Left cardiac atrium (tissue), 4 donors: ENCODE measurements at regions not wholly inside any gene's neighbourhood (a gene's known extent, or its start where the extent isn't known, plus 50 kb on each side); places are given as distances from the start of the nearest gene placed in this dataset.
"Not testable (repeated sequence)": the region's sequence is repeated elsewhere in the genome, so short reads cannot be mapped to it uniquely, and the experiment has no call there.

Experiments used
- ATAC-seq, 2 donors: fragments of 200-7000 bp; cut with Tn5 transposase; one replicate each; pipeline ENCODE4 v1.9.1; 2020; ENCODE audit warnings: mild to moderate bottlenecking in 2 of 2, moderate library complexity in 2 of 2
- DNase-seq: peaks from one replicate; pipeline ENCODE4 v3.0.0-alpha.2; 2020
- intact Hi-C, 2 donors: fragments of 100-400 bp; cut with DNase I; formaldehyde crosslinking; loops; one replicate each; pipeline versions ENCODE4 v1.14.1 to v1.15.1; 2022 to 2023
- donor health status: DM: no; HTN: yes; CAD: no.
- donor health status: DM: no; HTN: yes; CAD: no; lungs with severe emphysema.
- donor health status: DM: yes; HTN: yes; CAD: no.
- donor health status: Dilated cardiomyopathy.

DNA sequence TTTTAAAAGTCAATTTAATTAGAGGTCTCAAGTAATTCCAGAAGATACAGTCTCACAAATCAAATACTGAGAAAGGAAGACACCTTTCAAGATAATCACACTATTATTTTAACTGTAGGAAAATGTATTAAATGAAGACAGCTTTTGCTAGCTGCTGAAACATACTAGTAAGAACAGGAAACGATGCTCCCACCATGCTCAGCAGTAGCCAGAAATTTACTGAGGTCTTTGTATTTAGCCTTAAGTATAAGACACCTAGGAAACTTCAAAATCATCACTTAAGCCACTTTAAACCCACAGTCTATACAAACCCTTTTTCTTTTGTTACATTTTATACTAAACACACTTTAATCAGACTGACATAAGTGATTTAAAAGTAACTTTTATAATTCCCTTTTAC, 72.7 kb upstream of the NPIPB12 start:
- DNase-seq, result not testable (repeated sequence)

DNA sequence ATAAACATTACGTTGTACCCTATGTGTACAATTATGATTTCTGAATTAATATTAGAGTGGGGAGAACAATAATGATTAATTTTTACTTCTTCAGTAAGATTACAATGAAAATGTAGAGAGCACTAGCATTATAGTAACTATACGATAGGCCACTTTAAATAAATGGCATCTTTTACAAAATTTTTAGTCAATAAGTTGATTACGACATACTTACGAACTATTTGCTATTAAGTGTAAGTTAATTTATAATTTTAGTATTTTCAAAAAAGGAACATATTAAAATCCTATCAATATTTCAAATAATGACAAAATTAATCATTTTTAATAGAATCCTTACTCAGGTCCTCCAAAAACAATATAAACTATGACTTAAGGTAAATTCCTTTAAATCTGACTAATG, 75.6 kb upstream of the NPIPB12 start:
- ATAC-seq, DNase-seq, intact Hi-C loops: not testable (repeated sequence)

More for the DNA sequence above, 72.7 kb upstream of the NPIPB12 start:
- ATAC-seq, intact Hi-C loops: not testable (repeated sequence)

DNA sequence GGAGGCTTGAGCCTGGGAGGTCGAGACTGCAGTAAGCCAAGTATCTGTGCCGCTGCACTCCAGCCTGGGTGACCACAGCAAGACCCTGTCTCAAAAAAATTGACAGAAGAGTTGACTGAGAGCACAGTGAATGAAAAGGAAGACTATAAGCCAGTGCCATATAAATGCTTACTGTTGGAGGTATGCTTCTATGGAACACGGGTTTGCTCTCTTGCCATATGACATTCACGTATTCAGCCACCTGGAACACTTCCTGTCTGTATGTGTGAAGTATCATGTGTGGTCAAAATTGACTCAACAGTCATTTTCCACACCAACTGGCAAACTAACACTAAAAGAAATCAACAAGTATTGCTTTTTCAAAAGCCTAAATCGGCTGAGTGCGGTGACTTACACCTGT, 71.1 kb upstream of the SPN start:
- DNase-seq, intact Hi-C loops, ATAC-seq: not testable (repeated sequence)

DNA sequence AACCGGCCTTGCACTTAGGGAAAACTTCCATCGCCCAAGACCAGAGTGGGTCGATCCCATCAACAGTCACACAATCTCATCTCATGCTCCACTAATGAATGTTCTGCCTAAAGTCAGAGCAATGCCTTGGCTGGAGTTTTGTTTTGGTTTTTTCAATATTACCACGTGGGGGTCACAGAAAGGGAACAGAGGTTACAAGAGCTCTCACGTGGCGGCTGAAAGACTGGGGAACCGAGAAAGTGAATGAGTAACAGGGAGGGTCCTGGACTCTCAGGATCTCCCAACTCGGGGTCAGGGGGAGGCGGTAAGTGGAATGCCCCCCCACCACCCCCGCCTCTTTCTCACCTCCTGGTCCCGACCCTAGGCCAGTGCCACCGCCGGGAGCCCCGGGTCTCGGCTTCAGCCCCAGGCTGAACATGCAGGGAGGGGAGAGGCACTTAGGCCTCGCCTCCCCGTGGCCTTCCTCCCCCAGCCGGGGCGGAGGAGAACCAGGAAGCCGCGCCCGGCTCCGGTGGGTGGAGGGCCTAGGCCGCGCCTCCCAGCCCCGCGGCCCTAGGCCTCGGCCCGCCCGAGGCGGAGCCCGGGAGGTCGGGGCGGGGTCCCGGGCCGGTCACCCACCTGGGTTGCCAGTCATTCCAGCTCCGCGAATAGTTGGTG, 68.7 kb upstream of the SPN start:
- intact Hi-C loops, result not testable (repeated sequence)
- peak; percentile 77 to 84 for ATAC-seq
- DNase-seq, result peak; percentile 64

DNA sequence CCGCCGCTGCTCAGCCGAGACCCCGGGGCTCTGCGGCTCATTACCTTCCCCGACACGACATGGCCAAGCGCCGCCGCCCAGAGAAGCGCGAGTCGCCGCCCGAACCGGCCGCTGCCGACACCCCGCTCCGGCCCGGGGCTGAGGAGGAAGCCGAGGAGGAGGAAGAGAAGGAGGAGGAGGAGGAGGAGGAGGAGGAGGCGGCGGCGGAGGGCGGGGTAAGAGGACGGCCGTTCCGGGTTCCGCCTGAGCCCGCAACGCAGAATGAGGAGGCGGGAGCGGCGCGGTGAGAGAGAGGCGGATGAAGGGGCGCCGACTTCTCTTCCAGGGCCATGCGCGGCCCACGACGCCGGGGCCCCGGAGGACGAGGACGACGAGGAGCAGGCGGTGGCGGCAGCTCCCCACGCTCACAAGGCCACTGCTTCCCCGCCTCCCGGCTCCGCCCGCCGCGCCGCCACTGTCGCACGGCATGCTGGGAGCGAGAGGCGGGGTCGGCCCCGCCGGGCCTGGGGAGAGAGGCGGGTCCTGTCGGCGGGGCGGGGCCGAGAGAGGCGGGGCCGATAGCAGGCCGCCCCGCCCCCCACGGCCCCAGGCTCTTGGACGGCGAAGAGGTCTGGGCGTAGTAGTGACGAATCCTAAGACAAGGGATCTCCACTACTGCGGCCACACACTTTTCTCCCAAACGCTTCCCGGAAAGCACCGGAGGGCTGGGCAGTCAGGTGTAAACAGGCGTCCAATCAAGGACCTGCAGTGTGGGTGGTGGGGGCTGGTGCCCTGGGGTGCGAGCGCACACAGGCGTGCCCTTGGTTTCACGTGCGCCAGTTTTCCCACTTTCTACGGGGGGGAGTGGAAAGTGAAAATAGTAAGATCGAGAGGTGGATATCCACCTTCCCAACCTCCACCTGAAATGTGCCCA, 67.9 kb upstream of the SPN start:
- peak; percentile 93 for DNase-seq
- peak; percentile 94 to 97 for ATAC-seq
- intact Hi-C loops, result not testable (repeated sequence)

DNA sequence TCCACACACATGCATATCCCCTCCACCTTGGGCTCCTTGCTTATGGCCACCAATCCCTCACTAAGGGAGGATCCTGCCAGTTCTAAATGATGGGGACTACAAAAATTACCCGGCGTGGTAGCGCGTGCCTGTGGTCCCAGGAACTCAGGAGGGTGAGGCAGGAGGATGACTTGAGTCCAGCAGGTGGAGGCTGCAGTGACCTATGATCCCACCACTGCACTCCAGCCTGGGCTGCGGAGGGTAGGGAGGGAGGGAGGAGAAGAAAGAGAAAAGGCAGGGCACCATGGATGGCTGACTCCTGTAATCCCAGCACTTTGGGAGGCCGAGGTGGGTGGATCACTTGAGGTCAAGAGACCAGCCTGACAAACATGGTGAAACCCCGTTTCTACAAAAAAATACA, 66.0 kb upstream of the SPN start:
- ATAC-seq, intact Hi-C loops, DNase-seq: not testable (repeated sequence)

DNA sequence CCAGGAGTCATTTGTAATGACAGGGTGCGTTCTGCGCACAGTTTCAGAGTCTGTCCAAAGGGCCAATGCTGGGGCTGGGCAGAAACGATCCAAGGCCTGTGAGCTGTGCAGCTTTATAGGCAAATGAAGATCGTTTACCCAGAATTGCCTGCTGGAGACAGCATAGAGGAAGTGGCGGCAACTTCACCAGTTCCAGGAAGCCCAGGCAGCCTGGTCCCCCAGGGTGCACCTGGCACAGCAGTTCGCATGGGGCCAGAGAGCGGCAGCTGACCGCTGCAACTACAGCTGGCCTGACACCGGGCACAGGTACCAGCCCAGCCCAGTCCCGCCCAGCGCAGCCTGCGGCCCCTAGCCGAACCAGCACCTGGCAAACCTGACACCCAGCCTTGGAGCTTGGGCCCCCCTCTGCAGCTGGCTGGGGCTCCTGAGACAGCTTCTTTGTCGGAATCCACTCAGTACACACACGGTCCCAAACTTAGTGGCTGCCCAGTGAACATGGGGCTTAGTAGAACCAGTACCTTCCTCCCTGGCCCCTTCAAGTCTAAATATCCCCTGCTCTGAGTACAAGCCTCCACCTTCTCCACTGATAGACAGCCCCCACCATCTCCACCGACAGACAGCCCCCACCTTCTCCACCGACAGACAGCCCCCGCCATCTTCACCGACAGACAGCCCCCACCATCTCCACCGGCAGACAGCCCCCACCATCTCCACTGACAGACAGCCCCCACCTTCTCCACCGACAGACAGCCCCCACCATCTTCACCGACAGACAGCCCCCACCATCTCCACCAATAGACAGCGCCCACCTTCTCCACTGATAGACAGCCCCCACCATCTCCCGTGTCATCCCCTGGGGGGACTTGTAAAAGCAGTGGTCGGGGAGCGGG, 62.7 kb upstream of the SPN start:
- peak; percentile 24 for DNase-seq
- ATAC-seq, intact Hi-C loops: not testable (repeated sequence)

DNA sequence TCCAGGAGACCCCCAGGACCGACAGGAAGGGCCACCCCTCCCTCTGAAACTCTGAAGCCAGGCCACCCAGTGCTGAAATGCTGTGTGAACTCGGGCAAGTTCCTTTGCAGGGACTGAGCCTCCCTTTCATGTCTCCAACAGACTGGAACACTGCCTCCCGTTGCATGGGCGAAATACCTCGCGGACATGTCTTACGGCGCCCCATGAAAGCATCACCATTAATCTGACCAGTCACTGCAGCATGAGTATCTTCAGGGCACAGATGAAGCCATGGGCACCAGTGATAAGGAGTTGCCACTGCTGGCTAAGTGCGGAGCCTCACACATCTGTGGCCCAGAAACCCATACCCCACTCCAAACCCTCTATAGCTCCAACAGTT, 60.8 kb upstream of the SPN start:
- ATAC-seq, DNase-seq, intact Hi-C loops: not testable (repeated sequence)

DNA sequence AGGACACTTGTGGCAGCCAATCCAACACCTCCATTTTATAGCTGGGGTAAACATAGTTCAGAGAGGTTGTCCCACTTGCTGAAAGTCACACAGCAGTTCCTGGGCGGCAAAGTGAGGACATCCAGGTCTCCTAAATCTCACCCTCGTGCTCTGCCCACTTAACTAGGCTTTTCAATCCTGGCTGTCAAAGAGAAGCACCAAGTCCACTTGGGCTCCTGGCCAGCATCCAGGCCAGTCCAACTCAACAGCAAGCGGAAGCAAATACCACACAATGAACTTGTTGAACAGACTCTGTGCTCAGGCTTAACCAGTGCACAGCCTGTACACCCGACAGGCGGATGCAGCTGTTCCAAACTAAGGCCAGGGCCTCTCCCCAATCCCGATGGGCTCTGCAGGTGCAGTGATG, 60.4 kb upstream of the SPN start:
- intact Hi-C loops, DNase-seq: not testable (repeated sequence)
- ATAC-seq, result peak; percentile 18 to 21

DNA sequence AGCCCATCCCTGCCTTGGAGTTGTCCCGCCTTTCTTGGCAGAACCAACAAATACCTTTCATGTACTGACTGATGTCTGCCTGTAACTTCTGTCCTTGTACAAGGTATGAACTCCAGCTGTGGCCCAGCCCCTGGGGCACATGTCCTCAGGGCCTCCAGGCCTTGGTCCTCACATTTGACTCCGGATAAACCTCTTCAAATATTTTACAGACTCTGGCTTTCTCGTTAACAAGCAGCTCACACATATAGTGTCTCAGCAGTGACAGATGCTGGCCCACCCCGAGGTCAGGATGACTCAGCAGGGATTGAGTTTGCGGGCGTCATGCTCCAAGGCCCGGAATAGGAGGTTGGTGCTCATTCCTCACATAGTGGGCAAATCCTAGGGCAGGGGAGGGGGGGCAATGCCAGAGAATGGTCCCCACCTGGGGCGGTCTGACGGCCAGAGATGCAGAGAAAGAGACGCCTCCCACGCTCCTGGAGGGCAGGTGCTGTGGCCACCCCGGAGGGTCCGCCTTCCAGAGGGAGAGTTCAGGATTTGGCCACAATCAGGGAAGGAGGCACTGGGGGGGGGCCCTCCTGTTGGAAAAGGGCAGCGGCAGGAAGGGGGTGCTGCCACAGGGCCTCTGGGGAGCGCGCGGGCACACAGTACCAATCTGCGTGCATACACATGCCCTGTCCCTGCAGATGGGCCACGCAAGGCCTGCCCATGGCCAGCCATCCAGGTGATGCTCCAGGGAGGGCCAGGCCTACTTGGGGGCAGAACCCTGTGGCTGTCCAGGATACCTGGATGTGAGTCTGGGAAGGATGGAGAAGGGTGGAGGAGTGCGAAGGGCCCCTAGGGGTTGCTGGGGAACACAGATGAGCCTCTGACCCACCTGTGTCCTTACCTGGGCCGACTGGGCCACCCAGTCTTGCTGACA, 58.2 kb upstream of the SPN start:
- ATAC-seq, result peak; percentile 31 to 45
- DNase-seq, intact Hi-C loops: not testable (repeated sequence)

DNA sequence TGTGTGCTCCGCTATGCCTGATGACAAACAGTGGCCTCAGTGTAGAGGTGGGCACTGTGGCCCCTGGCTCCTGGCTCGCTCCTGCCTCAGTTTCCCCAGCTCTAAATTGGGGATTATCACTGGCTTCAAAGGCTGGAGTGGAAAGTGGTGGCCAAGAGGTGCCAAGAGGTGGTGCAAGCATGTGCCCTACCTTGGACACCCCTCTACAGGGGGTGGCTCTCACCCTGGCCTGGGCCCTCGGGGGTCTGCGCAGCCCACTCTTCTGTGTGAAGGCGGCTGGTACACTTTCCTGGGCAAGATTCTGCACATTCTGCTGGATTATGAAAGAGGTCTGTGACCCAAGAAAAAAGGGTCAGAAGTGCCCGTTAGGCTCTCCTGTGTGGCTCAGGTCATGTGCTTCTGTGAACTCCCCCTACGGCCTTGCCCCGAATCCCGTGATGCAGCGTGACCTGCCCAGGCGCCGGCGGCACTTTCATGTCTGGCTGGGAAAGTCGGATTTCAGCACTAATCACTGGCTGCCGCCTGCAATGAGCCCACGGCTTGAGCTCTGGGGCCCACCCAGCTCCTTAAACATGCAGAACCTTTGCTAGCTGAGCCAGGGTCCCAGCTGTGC, 57.3 kb upstream of the SPN start:
- DNase-seq, ATAC-seq, intact Hi-C loops: not testable (repeated sequence)

DNA sequence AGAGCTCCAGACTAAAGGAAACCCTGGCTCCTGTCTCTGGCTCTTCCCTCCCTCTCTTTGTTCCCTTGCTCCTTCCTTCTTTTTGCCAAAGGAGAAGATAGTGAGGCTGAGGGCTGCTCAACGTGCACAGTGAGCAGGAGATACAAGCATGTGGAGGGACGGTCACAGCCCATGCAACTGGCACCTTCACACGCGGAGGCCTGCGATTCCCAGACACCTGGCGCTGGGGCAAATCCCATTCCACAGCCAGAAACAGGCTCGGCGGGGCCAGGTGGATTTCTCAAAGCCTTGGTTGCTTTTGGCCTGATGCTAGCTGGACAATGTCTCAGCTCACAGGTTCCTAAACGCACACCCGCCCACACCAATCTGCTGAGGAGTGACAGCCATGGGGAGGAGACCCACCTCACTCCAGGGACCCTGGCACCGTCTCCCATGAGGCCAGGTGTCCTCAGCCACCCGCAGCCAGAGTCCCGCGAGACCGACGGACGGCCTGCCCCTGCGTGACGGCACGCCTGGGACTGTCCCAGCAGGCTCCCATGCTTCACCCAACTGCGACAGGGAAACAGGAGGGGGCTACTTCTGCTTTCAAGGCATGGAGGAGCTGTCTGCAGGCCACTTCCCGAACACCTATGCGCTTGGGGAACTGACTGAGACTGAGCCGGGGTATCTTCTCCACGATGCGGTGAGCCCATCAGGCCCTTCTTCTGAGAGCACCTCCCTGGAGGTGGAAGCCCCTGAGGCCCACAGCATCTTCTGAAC, 56.2 kb upstream of the SPN start:
- intact Hi-C loops, DNase-seq, ATAC-seq: not testable (repeated sequence)

DNA sequence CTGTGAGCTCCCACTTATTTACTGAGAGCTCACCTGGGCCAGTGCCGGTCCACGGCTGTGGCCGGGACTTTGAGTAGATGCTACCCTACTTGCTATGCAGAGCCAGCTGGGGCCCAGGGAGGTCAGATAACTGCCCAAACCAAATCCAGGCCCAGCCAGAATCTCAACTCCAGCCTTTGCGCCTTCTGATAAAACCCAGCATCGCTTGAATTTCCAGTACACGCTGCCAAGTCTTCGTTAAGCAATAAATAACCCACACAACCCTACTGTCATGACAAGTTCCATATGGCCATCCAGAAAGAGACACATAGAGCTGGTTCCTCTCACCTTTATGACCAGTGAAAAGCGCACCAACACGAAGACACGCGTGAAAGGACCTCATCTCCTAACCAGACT, 55.6 kb upstream of the SPN start:
- intact Hi-C loops, result not testable (repeated sequence)
- peak; percentile 11 to 35 for ATAC-seq

DNA sequence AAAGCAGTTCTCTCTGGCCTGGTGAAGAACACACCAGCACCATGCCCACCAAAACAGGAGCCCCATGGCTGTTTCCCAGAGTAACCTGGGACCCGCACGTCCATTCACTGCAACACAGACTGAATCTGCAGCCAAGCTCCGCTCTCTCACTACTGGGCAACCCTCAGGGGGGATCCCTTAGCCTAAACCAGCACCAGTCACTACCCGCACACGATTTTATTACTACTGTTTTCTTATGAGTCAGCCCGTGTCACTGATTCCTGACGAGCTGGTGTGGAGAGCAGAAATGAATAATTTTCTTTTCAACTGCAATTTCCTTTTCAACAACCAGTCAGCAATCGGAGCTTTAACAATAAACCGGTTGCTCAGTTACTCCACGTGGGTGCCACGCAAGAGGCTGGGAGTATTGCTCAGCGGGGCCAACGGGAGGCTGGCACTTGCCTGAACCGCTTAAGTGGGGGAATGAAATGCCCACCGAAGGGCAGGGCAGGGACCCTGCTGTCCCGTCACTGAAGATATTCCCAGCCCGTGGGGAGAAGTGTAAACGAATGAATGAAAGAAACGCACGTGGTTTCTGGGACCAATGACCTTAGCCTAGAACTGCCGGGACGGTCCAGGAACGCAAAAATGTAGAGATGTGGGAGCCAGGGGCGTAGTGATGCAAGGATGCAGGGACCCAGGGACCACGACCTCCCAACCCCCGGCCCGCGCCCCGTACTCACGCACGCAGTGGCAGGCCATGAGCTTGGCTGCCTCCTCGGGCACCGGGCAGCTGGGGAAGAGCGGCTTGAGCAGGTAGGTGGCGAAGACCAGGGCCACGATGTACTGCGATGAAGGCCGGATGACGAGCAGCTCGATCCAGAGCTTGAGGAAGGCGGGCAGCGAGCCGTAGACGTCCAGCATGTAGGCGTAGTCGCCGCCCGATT, 50.4 kb upstream of the SPN start:
- intact Hi-C loops, DNase-seq: not testable (repeated sequence)
- ATAC-seq, result peak; percentile 35 to 52

More for the DNA sequence above, 55.6 kb upstream of the SPN start:
- not testable (repeated sequence) for DNase-seq
